RWPE1 (cell line): ENCODE measurements at regions not wholly inside any gene's neighbourhood (a gene's known extent, or its start where the extent isn't known, plus 50 kb on each side); places are given as distances from the start of the nearest gene placed in this dataset.

Source experiments
- CTCF ChIA-PET: fragments of 350-600 bp; sonication (Branson Sonifier 250); formaldehyde crosslinking; extraction: SDS; loops from one replicate; lab custom pipeline; 2021; lab: Yijun Ruan, JAX
- POLR2A ChIA-PET: fragments of 400-600 bp; formaldehyde crosslinking; extraction: SDS; loops from one replicate; lab custom pipeline; 2020; ENCODE audit warnings: antibody characterized with exemption; ENCODE audit not compliant: low non-redundant PET; lab: Yijun Ruan, JAX
- DNase-seq: peaks from one replicate; pipeline ENCODE4 v3.0.0; 2012; ENCODE audit warnings: low spot score
- H3K27ac ChIP-seq: fragments of 450-650 bp; 2 replicates; pipeline ENCODE4 v1.5.1; 2017
- TF ChIP-seq, protein P1 (sequence below): fragments of 450-650 bp; conservative IDR thresholded peaks from 2 replicates; pipeline ENCODE4 v1.5.1; 2017; ENCODE audit warnings: low read depth, mild to moderate bottlenecking

DNA sequence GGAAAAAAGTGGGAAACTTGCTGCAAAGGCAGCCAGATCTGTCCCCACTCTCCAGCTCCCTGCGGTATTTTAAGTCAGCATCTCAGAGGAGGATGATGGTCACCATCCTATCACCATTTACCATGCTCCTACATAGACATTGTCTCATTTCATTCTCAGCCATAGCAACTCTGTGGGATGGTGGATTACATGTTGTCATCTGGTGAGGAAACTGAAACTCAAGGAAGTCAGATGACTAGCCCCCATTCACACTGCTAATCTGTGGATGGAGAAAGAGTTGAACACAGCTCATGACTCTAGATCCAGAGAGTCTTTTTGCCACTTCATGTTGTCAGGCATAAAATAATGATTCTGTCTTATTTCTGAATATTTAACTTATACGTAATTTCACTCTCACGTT, 323.5 kb downstream of the PTTG2 start:
- POLR2A ChIA-PET: no interaction called here
- CTCF ChIA-PET: no interaction called here
- H3K27ac ChIP-seq: no peak overlapping the region
- TF ChIP-seq, protein P1, sequence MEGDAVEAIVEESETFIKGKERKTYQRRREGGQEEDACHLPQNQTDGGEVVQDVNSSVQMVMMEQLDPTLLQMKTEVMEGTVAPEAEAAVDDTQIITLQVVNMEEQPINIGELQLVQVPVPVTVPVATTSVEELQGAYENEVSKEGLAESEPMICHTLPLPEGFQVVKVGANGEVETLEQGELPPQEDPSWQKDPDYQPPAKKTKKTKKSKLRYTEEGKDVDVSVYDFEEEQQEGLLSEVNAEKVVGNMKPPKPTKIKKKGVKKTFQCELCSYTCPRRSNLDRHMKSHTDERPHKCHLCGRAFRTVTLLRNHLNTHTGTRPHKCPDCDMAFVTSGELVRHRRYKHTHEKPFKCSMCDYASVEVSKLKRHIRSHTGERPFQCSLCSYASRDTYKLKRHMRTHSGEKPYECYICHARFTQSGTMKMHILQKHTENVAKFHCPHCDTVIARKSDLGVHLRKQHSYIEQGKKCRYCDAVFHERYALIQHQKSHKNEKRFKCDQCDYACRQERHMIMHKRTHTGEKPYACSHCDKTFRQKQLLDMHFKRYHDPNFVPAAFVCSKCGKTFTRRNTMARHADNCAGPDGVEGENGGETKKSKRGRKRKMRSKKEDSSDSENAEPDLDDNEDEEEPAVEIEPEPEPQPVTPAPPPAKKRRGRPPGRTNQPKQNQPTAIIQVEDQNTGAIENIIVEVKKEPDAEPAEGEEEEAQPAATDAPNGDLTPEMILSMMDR: no peak
- DNase-seq: no peak

DNA sequence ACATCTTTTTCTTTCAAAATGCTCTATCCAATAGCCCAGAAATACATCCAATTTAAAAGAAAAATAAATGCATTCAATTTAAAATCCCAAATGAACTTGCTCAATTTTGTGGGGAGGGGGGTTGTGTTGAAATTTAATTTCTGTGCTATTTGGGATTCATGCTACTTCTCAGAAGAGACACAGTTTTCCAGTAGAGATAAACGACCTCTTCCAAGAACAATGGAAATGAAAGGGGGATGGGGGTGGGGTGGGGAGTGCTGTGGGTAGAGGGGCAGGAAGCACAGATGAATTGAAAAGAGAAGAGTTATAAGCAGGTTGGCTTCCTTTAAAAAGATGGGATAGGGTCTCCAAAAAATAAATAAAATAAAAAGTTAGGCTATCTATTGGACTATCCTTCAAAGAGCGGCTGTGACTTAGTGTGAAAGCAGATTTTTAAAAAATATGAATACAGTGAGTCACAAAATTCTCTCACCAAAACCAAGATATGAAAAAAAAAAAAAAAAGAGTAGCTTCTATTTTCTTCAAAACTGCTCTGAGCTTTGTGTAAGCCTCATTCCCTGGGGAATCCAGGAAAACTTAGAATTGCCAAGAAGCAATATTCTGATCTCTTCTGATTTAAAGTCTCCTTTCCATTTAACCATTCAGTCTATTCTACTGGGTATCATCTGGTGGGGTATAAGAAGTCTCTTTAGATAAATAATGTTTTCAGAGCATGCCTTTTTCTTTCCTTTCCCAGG, 324.3 kb downstream of the PTTG2 start:
- no peak overlapping the region for H3K27ac ChIP-seq
- ChIA-PET POLR2A (interaction anchor here (0.6 kb wide), 1 partner anchor 14 kb away, joined by 3 read pairs; no protein-coding TSS in a partner anchor), CTCF (interaction anchor here (0.8 to 1.1 kb wide), 2 partner anchors 27 to 35 kb away, joined by 3 read pairs; no protein-coding TSS in a partner anchor)
- DNase-seq: no peak
- TF ChIP-seq, protein P1: no peak

DNA sequence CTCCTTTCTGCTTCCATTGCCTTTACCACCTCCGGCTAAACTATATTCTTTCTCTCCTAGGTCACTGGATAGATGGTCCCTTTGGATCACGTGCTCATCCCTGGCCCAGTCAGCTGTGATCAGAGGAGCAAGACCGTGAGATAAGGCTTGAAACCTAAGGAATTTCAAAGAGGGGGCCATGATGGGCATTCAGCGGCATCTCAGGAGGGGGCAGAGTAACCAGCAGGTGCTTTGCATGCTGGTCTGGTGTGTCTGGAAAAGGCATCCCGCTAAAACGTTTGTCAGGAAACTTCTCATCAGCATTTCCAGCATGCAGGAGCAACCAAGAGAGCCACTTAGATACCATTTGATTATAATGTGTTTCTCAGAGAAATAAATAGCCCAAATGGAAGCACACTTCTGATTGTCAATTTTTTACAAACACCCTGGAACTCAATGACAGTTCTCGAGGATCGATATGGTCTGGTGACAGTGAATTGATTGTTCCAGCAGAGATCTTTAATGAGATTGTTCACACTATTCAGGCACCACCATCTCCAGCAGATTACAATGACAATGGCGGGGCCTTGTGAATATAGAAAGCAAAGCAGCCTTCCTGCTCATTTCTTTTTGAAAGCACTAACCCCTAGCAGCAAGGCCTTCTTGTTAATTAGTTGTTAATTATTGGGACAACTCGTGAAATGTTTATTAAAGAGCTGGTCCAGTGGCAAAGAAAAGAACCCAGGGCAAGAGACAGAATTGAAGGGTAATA, 327.1 kb downstream of the PTTG2 start:
- H3K27ac ChIP-seq: no peak overlapping the region
- TF ChIP-seq, protein P1: no peak
- ChIA-PET CTCF (no interaction called here), POLR2A (no interaction called here)
- no peak for DNase-seq

DNA sequence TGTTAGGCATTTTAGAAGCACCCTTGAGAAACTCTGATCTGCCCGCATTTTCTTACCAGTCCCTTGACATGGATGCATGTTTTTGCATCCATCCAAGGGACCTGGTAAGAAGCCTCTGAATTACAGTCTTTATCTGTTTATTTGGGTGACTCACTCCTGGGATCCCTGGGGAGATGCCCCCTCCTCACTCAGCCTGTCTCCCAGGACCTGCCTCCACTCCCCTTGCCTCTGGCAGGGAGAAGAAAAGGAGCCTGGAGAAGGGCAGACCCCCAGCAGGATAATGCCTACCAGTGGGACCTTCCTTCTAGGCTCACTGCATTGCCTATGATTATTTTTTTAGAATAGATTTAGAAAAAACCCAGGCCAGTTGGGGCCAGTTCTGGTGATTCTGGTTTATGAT, 329.4 kb downstream of the PTTG2 start:
- TF ChIP-seq, protein P1: no peak
- no peak overlapping the region for H3K27ac ChIP-seq
- POLR2A ChIA-PET: no interaction called here
- DNase-seq: no peak
- CTCF ChIA-PET: no interaction called here

DNA sequence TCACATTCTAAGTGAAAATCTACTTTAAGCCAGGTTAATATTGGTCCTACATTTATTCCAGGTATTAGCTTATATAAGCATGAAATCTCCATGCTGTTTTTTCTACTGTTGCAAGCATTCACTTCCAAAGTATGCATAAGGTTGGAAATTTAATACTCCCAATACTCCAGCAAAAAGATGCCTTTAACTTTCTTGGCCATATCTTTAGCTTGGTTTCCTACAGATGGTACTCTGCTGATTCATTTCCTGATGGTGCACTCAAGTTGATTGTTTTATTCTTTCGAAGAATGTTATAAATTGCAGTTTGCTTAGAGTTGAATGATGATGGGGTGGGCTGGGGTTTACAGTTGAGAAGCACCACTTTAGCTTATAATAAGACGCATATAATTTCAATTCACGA, 330.2 kb downstream of the PTTG2 start:
- DNase-seq: peak; percentile 24
- no peak overlapping the region for H3K27ac ChIP-seq
- CTCF ChIA-PET: no interaction called here
- TF ChIP-seq, protein P1: no peak
- POLR2A ChIA-PET: no interaction called here

DNA sequence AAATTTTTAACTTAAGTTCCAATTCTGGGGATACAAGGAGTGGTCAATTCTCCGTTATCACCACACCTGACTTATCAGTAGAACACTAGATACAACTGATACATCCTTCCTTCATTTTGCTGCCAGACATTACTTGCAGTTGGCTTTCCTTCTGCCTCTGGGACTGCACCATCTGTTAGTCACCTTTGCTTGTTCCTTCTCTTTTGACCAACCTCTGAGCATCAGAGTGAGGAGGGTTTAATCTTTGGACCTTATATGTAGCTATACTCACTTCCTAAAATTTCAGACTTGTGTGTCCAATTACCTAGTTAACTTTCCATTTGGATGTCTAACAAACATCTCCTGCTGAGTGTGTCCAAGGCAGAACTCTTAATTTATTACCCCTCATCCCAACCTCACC, 330.7 kb downstream of the PTTG2 start:
- ChIA-PET POLR2A (no interaction called here), CTCF (no interaction called here)
- DNase-seq: no peak
- TF ChIP-seq, protein P1: no peak
- H3K27ac ChIP-seq: no peak overlapping the region
